ENCODE measurements at regions not wholly inside any gene's neighbourhood (a gene's known extent, or its start where the extent isn't known, plus 50 kb on each side); places are given as distances from the start of the nearest gene placed in this dataset.

DNA sequence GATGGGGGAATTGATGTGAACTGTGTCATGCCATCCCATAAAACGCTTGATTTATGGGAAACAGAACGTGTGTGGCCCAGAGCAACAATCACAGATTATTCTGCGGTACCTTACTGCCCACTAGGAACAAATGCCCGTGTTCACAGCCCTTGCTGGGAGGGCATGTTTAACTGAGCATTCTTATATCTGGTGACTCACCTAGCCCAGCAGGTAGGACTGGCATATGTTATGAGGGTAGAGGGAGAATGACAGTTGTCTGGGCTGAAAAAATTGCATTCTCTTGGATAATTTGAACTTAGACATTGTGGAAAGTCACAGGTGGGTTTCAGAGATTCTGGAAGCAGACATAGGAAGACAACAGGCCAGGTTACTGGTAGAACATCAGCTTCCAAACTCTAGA lies 460.6 kb downstream of the DMRT2 start:
- TF ChIP-seq CEBPB (IDR thresholded peaks at IDR 0.05) = no peak
- TF ChIP-seq REST (IDR thresholded peaks at IDR 0.05; ENCODE audit: low read depth) = no peak
- no peak for TF ChIP-seq USF1 (IDR thresholded peaks at IDR 0.05)
- no peak for TF ChIP-seq RAD21 (IDR thresholded peaks at IDR 0.05; ENCODE audit: low read depth)
- no peak for TF ChIP-seq NFIC (IDR thresholded peaks at IDR 0.05)
- no peak for TF ChIP-seq YY1 (IDR thresholded peaks at IDR 0.05; ENCODE audit: low read depth)
- TF ChIP-seq, protein P1, sequence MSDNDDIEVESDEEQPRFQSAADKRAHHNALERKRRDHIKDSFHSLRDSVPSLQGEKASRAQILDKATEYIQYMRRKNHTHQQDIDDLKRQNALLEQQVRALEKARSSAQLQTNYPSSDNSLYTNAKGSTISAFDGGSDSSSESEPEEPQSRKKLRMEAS (IDR thresholded peaks at IDR 0.05) = no peak
- TF ChIP-seq ZBTB7A (IDR thresholded peaks at IDR 0.05; ENCODE audit: low read depth) = no peak
- TF ChIP-seq TEAD4 (IDR thresholded peaks at IDR 0.05) = no peak
